DOHH2 (cell line): ENCODE measurements at regions not wholly inside any gene's neighbourhood (a gene's known extent, or its start where the extent isn't known, plus 50 kb on each side); places are given as distances from the start of the nearest gene placed in this dataset.

Experiments used
- CTCF ChIP-seq: fragments of 200-600 bp; sonication (generic); IDR thresholded peaks from one replicate; pipeline ENCODE4 v1.5.1; 2014; ENCODE audit warnings: antibody characterized with exemption, mild to moderate bottlenecking, low read depth, low read length; ENCODE audit not compliant: poor library complexity, severe bottlenecking
- EZH2phosphoT487 ChIP-seq: fragments of 200-600 bp; sonication (generic); IDR thresholded peaks from 2 replicates; pipeline ENCODE4 v1.6.1; 2017; ENCODE audit warnings: borderline replicate concordance, mild to moderate bottlenecking, antibody characterized with exemption, low read length, moderate library complexity, mixed read lengths

GRCh38 chrY:15259286-15259685 lies 735.0 kb downstream of the NLGN4Y start:
- no peak for TF ChIP-seq CTCF
- no peak for TF ChIP-seq EZH2phosphoT487
